ENCODE measurements at regions not wholly inside any gene's neighbourhood (a gene's known extent, or its start where the extent isn't known, plus 50 kb on each side); places are given as distances from the start of the nearest gene placed in this dataset.
"Not testable (repeated sequence)": the region's sequence is repeated elsewhere in the genome, so short reads cannot be mapped to it uniquely, and the experiment has no call there.

DNA sequence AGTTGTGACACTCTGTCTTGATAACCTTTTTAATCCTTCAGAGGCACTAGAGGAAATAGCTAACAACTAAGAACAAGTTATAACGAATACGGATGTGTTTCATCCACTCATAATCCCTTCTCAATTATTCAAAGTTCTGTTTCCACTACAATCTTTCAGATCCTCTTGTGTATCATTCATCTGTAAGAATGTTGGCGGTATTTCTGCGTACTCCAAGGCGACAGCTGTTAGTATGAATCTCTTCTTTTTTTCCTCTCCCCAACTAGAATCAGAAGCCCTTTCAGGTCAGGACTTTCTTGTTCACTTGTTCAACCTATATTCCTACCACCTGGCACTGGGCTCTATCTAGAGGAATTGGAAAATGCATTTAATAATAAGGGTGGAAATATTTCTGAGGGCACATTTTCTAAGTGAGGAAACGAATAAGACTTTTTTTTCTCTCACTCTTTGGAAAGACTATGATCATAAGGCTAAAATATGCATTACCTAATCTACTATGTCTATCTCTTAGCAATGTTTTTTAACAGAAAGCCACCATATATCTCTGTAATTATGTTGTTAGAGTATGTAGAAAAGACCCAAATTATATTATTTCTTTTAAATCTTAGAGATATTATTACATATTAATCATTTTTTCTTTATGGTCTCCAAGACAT, 492.9 kb downstream of the PCDH20 start:
- DNase-seq: no peak

DNA sequence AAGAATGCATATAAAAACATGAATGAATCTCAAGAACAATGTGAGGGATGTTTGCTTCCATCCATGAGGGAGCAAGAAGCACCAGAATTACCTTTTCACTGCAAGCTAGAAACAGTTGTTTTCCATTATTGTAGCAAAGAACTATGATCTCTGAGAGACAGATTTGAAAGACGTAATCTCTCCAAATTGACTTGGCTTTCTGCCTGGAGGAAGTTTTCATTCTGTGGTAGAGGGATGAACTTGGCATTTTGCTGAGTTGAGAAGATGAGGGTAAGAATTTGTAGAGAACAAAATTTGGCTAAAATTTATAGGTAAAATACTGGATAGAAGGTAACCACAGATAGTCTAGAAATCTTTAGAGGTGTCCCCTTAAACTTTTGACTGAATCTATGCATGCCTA, 496.8 kb downstream of the TDRD3 start:
- DNase-seq: no peak

DNA sequence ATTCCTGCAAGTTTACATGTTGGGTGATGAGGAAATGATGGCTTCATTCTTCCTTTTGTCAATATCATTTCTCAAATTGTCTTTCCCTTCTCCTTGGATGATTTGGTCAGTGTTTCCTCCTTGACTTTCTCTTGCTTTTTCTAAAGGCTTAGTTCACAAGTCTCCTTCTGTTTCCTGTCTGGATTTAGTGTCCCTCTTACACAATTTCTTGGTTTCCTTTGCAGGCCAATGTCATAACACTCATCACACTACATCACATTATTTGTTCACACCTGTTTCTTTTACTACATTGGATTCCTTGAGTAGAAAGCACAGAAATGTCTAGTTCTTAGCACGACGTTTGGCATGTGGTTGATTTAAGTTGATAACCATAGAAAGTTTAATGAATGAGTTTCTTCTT, 490.7 kb downstream of the TDRD3 start:
- no peak for DNase-seq

GRCh38 chr13:60881507-60881906, 484.5 kb downstream of the TDRD3 start:
- DNase-seq: no peak

DNA sequence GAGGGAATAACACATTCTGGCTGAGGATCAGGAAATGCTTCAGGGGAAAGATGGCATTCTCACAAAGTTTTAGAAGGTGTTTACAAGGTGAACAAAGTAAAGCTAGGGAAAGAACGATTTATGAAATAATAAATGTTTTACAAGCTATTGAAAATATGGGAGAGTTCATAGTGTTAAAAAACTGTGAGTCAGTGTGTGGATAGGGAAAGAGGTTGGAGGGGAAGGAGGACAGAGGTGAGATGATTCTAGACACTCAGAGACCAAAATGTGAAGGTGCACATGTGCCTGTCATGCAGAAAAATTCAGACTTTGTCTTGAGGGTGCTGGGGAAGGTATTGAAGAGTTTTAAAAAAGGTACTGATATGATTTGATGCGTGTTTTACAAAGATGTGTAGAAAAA, 476.1 kb downstream of the TDRD3 start:
- no peak for DNase-seq

GRCh38 chr13:60869941-60870613, 473.1 kb downstream of the TDRD3 start:
- DNase-seq: no peak

DNA sequence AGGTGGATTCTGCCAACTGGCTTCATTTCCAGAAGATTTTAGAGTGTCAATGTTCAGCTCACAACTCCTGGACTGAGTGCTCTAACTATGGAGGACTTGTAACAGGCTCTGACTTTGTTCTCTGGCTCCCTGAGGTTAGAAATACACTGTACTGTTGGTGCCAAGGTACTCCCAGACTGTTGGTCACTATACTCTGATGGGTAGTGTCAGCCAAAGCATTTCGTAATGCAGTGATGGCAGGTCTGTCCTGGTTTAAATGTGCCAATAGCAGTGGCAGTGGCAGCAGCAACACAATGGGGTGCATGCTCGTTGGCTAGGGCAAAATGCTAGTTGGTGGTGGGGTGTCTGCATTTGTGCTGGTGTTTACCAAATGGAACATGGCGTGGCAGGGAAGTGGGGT, 472.2 kb downstream of the TDRD3 start:
- no peak for DNase-seq

DNA sequence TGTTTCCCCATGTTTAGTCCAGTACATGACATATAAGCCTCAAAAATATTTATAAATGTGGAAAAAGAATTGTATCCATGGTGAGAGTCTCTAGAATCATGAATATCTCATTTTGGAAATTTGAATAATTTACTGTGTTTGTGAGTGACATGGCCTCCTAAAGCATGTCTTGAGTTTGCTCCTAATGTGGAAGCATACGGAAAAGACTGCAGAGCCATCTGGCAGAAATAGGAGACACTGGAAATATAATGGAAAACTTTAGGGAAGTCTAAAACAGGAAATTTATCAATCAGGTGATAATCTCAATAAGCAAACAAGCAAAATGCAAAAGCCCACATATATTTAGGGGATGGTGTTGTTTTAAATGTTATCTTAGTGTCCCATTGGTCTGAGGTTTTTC, 465.0 kb downstream of the TDRD3 start:
- no peak for DNase-seq

DNA sequence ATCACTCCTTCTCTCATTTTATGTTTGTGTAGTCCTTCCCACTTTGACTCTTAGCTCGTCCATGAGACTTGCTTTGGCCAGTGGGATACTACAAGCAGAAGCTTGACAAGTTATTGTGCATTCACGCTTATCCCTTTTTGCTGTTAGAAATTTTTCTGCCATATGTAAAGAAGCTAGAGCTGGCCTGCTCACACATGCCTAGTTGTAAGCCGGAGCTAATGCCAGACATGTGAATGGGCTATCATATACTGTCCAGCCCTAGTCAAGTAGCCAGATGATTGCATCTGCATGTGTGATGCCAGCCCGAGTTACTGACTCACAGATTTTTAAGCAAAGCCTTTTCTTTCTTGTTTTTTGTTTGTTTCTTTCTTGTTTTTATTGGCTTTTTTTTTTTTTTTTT, 460.7 kb downstream of the TDRD3 start:
- DNase-seq: no peak

- no peak for DNase-seq
These were observed 455.9 kb downstream of the TDRD3 start for GRCh38 chr13:60852886-60853285.

- DNase-seq: no peak
These were observed 454.4 kb downstream of the TDRD3 start for GRCh38 chr13:60851378-60851777.

- DNase-seq: no peak
These were observed 453.5 kb downstream of the TDRD3 start for GRCh38 chr13:60850526-60850925.

DNA sequence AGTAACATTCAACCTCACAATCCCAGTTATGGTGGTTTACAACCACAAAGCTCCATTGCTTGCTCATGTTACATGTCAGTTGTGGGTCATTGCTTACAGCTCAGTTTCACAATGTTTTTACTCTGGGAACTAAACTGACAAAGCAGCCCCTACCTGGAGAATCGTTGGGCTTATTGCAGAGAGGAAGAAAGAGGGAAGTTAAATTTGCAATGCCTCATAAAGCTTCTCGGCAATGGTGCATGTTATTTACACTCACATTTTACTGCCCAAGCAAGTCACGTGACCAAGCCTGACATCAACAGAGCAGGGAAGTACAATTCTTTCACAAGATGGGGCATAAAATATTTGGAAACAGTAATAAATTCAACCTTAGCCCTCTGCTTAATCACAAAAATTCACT, 441.6 kb downstream of the TDRD3 start:
- no peak for DNase-seq

DNA sequence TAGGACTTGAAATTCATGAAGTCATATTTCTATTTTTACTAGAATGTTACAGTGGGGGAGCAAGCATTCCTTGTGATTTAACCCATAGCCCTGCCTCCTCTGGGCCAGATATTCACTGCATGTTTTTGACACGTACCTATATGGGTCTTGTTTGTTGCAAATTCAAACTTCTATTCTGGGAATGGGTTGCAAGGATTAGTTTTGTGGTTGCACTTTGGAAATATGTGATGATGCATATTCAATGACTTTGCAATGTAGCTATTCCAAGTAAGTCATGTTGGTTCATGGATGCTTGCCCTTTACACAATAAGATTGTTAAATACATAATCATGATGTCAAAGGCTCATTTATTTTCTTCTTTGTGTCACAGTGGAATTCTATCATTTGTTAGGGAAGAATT, 440.8 kb downstream of the TDRD3 start:
- no peak for DNase-seq

- DNase-seq: no peak
These were observed 439.8 kb downstream of the TDRD3 start for GRCh38 chr13:60836821-60837220.

- DNase-seq: no peak
These were observed 414.6 kb downstream of the TDRD3 start for GRCh38 chr13:60811581-60811980.

DNA sequence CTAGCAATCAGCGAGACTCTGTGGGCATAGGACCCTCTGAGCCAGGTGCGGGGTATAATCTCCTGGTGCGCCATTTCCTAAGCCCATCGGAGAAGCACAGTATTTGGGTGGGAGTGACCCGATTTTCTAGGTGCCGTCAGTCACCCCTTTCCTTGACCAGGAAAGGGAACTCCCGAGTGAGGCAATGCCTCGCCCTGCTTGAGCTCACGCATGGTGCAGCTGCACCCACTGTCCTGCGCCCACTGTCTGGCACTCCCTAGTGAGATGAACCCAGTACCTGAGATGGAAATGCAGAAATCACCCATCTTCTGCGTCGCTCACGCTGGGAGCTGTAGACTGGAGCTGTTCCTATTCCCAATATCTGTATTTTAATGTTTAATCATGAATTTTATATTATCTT, 408.6 kb downstream of the TDRD3 start:
- not testable (repeated sequence) for DNase-seq

GRCh38 chr13:60798503-60798902, 401.5 kb downstream of the TDRD3 start:
- DNase-seq: no peak

DNA sequence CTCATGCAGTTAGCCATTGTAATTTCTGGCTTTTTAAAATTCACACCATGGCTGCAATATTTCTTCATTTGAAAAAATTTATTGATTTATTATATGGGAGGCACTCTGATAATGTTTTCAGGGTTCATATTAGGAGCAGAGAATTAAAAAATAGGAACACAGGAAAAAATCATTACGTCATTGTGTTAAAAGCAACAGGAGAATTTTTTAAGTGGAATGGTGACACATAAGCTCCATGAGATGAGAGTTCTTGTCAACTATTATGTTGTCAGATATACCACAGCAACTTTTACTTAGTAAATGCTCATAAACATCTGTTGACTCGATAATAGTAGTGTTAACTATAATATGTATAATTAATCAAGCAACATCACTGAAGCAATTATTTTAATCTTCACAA, 400.1 kb downstream of the TDRD3 start:
- no peak for DNase-seq

DNA sequence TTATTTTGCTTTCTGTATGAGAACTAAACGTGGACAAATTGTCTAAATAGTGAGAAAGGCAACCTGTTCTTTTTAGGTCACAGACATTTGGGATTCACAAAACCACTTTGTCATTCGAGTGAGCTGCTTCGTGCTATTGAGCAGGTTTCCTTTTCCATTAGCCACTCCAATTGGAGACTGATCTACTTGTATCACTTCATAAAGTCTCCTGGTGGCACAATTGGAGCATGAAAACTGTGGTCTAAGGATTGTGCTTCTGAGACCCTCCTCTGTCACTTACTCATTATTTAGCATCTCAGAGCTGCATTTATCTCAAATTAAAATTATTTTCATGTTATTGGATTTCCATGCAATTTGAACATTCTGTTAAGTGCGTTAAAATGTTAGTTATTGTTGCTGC, 397.7 kb downstream of the TDRD3 start:
- no peak for DNase-seq

GRCh38 chr13:60790620-60791019, 393.6 kb downstream of the TDRD3 start:
- DNase-seq: no peak

GRCh38 chr13:60788156-60788829, 391.3 kb downstream of the TDRD3 start:
- DNase-seq: no peak

DNA sequence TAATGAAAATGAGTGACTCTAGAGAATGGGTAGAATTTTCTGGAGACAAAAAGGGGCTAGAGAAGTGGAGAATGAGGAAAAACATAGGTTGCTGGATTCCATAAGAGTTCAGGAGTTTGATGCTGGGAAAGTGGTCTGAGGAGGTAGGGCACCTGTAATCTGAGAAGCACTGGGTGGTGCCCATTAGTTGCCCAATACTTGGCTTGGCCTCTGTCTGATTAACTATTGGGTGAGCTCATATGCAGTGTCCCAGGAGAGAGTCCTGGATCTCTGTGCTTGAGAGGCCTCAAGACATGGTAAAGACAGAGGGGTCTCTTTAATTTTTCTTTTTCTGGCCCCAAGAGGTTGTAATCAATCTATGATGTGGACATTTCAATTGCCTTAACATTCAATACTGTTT, 390.1 kb downstream of the TDRD3 start:
- no peak for DNase-seq

- no peak for DNase-seq
These were observed 375.7 kb downstream of the TDRD3 start for GRCh38 chr13:60772726-60773125.
